Fibroblast of the aortic adventitia (primary cell): ENCODE measurements at regions not wholly inside any gene's neighbourhood (a gene's known extent, or its start where the extent isn't known, plus 50 kb on each side); places are given as distances from the start of the nearest gene placed in this dataset.

Experiments
- DNase-seq: peaks from one replicate; pipeline ENCODE4 v3.0.0-alpha.2; 2010; ENCODE audit warnings: low read depth
- H3K4me3 ChIP-seq: 2 replicates; pipeline ENCODE4 v1.5.1; 2011; ENCODE audit warnings: low read depth, mild to moderate bottlenecking, control low read depth, low read length, moderate library complexity
- TF ChIP-seq, protein P1 (sequence below): IDR thresholded peaks from 2 replicates; pipeline ENCODE4 v1.5.1; 2011; ENCODE audit warnings: mild to moderate bottlenecking, low read length, control low read depth, inconsistent platforms; ENCODE audit not compliant: insufficient read depth

DNA sequence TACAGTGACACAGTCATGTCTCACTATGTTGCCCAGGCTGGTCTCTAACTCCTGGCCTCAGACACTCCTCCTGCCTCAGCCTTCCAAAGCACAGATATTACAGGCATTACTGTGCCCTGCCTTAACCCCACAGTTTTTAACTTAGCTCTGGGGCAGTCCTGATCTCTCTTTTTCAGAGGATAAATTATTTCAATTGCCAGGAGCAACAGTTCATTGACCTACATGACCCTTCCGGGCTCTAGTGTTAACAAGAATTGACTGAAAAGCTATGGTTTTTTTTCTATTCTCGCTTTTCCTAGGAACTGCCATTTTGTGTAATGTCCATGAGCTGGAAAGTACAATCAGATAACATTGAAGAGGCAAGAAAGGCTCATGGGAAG is 92.8 kb downstream of the HNRNPLL start:
- no peak overlapping the region for H3K4me3 ChIP-seq
- no peak for DNase-seq
- TF ChIP-seq, protein P1, sequence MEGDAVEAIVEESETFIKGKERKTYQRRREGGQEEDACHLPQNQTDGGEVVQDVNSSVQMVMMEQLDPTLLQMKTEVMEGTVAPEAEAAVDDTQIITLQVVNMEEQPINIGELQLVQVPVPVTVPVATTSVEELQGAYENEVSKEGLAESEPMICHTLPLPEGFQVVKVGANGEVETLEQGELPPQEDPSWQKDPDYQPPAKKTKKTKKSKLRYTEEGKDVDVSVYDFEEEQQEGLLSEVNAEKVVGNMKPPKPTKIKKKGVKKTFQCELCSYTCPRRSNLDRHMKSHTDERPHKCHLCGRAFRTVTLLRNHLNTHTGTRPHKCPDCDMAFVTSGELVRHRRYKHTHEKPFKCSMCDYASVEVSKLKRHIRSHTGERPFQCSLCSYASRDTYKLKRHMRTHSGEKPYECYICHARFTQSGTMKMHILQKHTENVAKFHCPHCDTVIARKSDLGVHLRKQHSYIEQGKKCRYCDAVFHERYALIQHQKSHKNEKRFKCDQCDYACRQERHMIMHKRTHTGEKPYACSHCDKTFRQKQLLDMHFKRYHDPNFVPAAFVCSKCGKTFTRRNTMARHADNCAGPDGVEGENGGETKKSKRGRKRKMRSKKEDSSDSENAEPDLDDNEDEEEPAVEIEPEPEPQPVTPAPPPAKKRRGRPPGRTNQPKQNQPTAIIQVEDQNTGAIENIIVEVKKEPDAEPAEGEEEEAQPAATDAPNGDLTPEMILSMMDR: no peak

DNA sequence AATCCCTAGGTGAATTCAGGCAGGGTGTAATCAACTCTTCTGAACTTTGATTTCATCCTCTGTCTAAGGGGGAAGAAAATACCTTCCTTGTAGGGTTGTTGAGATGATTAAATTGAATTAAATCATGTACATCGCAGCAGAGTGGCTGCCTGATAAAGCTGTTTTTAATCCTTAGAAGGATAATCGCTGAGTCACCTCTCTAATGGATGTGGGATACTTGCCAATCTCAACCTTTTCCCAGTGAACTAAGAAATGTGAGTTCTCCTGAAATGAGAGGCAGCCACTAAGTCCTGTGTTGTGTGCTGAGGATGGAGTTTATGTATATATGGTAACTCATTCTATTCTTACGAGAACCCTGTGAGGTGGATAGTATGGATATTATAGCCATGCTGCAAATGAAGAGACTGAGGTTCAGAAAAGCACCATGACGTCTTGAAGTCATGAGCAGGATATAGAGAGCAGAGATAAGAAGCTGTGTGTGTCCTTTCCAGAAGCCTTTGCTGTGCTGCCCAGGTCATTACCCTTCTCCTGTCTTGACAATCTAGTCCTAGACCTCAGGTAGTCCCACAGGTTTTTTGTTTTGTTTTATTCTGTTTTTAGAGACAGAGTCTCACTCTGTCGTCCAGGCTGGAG is 93.3 kb downstream of the HNRNPLL start:
- no peak overlapping the region for H3K4me3 ChIP-seq
- DNase-seq: peak; percentile 87
- TF ChIP-seq, protein P1: no peak

DNA sequence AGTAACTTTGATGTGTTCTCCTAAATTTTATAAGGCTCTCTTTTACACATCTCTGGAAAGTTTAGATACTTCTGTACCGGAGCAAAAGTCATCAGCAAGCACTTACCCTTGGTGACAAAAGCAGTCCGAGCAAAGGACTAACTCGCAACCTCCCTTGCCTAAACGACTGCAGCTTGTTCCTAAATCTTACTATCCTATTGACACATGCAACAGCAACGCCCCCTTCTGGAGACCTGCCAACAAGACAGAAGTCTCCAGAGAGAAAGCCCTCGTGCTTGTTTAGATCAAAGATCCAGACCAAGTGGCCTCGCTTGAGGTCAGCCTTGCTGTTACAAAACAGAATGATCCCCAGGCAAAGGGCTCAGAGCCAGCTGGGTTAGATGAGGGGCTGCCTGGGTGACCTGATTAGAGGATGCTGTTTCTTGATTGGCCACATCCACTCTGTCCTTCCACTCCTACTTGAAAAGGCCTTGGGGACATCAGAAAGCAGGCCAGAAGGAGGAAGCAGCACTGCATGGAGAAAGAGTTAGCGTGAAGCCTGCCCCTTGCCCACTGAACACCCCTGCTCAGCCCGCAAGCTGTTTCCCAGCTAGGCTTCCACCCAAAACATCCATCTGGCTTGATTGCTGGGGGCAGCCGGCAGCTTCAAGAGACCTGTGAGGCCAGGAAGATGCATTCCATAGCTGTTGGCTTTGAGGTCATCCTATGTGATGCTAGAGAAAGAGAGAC is 94.3 kb downstream of the HNRNPLL start:
- no peak overlapping the region for H3K4me3 ChIP-seq
- DNase-seq: peak; percentile 68
- TF ChIP-seq, protein P1: no peak

DNA sequence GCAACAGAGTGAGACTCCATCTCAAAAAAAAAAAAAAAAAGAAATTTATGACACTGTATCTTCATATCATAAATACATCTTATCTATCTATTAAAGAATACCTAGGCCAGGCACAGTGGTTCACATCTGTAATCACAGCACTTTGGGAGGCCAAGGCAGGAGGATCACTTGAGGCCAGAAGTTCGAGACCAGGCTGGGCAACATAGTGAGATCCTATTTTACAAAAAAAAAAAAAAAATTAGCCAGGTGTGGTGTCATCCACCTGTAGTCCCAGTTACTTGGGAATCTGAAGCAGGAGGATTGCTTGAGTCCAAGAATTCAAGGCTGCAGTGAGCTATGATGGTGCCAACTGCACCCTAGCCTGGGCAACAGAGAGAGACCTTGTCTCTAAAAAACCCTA is 95.0 kb downstream of the HNRNPLL start:
- no peak overlapping the region for H3K4me3 ChIP-seq
- no peak for DNase-seq
- TF ChIP-seq, protein P1: no peak

DNA sequence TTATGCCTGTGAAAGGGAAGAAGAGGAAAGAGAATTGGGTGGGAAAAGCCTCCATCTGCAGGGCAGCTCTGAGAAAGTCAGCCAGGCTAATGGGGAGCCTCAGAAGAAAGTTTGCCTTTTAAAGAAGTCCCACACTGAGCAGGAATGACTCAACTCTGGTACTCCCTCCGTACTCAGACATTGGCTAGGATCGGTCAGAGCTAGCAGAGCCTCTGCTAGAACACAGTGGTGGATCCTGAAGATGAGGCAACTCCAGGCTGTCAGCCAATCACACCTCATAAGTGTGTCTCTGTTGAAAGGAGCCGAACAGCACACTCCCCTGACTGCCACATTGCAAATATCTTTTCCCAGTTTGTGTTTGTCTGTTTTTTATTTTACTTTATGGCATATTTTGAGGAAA is 96.9 kb downstream of the HNRNPLL start:
- peak; percentile 73 for DNase-seq
- TF ChIP-seq, protein P1: no peak
- no peak overlapping the region for H3K4me3 ChIP-seq

DNA sequence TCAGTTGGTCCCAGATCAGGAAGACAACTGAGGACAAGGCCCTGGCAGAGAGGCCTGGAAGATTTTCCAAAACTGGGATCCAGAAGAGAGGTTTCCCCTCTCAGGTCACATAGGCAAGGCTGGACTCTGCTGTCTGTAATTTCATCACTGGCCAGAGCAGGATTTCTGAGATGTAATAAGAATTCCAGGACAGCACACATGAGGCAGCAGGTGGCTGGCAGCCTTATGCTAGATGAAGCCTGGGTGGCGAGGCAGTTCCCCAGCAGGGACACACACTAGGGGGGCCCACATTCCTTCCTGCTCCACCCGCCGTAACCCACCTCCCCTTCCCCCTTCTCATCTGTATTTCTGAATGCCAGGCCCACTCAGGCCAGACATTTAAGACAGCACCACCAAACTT is 98.6 kb downstream of the HNRNPLL start:
- H3K4me3 ChIP-seq: no peak overlapping the region
- TF ChIP-seq, protein P1: no peak
- no peak for DNase-seq
